NOMO-1 (cell line): ENCODE measurements at regions not wholly inside any gene's neighbourhood (a gene's known extent, or its start where the extent isn't known, plus 50 kb on each side); places are given as distances from the start of the nearest gene placed in this dataset.
"Not testable (repeated sequence)": the region's sequence is repeated elsewhere in the genome, so short reads cannot be mapped to it uniquely, and the experiment has no call there.

Experiments
- DNase-seq, 2 experiments: peaks; one replicate each; lab custom pipeline; 2025; ENCODE audit not compliant: unreplicated experiment in 2 of 2; lab: John Stamatoyannopoulos, UW

DNA sequence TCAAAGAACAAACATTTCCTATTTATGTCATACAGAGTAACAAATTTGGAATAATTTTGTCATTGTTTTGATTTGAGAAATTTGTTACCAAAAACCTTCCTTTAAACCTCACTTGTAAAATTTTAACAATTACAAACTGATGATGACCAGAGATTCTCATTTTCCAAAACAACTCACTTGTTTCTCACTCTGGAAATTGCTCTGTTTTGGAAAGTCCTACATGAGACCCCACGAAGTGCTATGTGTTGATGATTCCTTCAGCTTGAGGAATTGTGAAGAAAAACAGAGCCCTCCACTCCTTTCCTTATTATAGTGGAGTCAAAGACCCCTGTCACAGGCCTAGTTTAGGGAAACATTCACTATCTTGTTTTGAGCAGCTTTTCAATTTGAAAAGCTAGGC is 157.6 kb upstream of the RASGRP1 start:
- DNase-seq: no peak

GRCh38 chr15:38724827-38725226 is 160.2 kb upstream of the RASGRP1 start:
- no peak for DNase-seq

- no peak for DNase-seq
Observed at GRCh38 chr15:38726187-38726586, 161.6 kb upstream of the RASGRP1 start.

DNA sequence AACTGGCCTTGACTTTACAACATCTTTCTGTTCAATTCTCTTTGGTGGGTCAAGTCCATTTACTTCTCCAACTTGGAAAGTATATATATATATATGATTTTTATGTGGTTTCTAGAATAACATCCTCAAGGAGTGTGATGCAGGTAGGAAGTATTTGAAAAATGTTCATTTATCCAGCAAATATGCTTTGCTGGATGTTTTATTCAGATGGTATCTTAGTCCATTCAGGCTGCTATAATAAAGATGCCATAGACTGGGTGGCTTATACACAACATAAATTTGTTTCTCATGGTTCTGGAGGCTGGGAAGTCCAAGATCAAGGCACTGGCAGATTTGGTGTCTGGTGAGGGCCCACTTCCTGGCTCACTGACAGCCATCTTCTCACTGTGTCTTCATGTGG is 168.7 kb upstream of the RASGRP1 start:
- DNase-seq: no peak

GRCh38 chr15:38740206-38740605 is 175.6 kb upstream of the RASGRP1 start:
- DNase-seq: peak in 1 of 2 experiments; percentile 2

- DNase-seq: peak; percentile 24 to 49
Observed at GRCh38 chr15:38743147-38743546, 178.5 kb upstream of the RASGRP1 start.

GRCh38 chr15:38745126-38745525 is 180.5 kb upstream of the RASGRP1 start:
- DNase-seq: no peak

- no peak for DNase-seq
Observed at GRCh38 chr15:38745626-38746025, 181.0 kb upstream of the RASGRP1 start.

GRCh38 chr15:38746211-38746610 is 181.6 kb upstream of the RASGRP1 start:
- no peak for DNase-seq

GRCh38 chr15:38748710-38749109 is 184.1 kb upstream of the RASGRP1 start:
- no peak for DNase-seq

DNA sequence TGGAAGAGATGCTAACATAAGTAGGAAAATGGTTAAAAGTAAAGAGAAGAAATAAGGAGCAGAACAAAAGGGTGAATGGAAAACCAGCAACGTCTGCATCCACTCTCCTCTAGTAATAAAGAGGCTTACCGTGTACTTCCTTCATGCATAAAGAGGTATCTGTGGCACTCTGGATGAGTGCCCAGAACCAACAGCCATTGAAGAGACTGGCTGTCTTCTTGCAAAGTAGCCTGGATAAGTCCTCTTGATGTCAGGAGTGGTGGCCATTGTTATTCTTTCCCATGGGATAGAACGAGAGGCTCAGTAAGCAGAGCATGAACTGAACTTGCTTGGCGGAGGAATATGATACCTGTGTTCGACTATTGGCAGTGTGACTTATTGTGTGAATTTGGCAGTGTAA is 186.2 kb upstream of the RASGRP1 start:
- DNase-seq: no peak

- no peak for DNase-seq
Observed at GRCh38 chr15:38755718-38756117, 191.1 kb upstream of the RASGRP1 start.

- DNase-seq: no peak
Observed at GRCh38 chr15:38756441-38756840, 191.8 kb upstream of the RASGRP1 start.

- no peak for DNase-seq
Observed at GRCh38 chr15:38758043-38758442, 193.4 kb upstream of the RASGRP1 start.

DNA sequence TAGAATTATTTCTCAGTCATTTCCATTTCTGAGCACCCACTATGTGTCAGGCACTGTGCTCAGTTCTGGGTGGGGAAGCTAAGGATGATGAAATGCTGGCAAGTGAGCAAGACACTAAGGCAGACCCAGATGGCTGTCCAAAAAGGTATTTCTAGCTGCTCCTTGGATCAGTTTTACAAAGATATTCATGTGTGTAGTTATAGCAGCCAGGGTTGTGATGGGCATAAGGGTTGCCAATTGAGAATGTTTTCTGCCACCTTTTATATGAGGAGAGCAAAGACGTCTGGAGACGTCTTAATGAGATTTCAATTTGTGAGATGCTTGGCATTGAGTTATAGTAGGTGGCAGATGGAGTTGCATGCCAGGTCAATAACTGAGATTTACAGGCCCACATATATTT is 197.1 kb upstream of the RASGRP1 start:
- DNase-seq: no peak

DNA sequence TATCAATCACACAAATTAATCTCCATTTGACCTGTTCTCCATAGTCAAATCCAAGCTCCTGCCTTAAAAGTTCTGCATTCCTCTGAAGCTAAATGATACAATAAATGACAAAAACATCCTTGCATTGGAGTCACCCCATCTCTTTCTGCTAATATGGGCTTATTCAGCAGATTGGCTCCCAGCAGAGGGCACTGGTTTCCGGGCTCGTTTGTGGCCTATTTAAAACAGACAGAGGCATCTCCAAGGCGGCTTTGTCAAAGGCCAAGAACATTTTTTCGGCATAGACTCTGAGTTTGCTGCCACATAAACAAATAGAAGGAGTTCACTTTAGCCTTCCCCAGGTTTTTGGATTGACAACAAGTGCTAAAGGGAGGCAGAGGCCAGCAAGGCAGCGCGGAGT is 204.4 kb upstream of the RASGRP1 start:
- no peak for DNase-seq

GRCh38 chr15:38769492-38769891 is 204.9 kb upstream of the RASGRP1 start:
- no peak for DNase-seq

DNA sequence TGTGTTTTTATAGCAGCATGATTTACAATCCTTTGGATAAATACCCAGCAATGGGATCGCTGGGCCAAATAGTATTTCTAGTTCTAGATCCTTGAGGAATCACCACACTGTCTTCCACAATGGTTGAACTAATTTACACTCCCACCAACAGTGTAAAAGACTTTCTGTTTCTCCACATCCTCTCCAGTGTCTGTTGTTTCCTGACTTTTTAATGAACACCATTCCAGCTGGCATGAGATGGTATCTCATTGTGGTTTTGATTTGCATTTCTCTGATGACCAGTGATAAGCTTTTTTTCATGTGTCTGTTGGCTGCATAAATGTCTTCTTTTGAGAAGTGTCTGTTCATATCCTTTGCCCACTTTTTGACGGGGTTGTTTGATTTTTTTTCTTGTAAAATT is 209.5 kb upstream of the RASGRP1 start:
- not testable (repeated sequence) for DNase-seq

GRCh38 chr15:38781196-38781595 is 216.6 kb upstream of the RASGRP1 start:
- DNase-seq: no peak

DNA sequence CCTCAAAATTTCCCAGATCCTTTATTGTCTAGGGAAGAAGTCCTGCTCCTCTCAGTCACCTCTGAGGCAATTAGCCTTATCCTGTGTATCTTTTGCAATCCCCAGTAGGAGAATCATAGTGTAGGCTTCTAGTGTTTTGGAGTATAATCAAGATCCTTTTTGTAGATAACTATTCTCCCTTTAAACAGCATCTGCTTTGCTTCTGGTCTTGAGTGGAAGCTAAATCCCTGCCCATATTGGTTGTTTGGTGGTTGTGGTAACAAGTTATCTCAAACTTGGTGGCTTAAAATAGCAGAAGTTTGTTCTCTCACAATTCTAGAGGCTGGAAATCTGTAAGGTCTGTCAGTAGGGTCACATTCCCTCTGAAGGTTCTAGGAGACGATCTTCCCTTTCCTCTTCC is 217.5 kb upstream of the RASGRP1 start:
- DNase-seq: no peak

DNA sequence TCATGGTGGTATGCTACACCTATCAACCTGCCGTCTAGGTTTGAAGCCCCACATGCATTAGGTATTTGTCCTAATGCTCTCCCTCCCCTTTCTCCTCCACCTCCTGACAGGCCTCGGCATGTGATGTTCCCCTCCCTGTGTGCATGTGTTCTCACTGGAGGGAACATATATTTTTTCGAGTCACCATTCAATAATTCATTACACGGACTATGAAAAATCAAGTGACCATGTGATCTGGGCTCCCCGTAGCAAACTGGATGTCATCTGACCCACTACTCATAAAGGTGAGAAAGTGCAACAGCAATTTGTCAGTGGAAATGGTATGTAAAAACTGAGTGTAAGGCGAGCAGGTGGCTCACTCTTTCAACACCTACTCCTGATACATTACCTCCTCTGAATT is 224.3 kb upstream of the RASGRP1 start:
- no peak for DNase-seq

DNA sequence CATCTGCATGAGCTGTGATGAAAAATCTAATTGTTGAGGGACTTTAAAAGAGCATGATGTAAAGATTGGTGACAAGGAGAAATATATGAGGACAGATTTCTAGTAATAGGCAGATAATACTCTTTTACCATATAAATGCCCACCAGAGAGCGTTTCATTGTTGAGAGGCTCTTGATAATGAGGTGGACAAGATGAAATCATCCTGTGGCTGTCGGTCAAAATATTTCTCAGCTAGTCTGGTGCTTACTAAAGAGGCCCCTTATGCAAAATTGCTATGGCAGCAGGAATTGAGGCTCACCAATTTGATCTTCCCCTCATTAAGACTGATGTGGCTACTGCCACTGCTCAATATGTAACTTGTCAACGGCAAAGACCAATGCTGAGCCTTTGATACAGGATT is 225.0 kb upstream of the RASGRP1 start:
- no peak for DNase-seq

GRCh38 chr15:38793206-38793810 is 228.7 kb upstream of the RASGRP1 start:
- no peak for DNase-seq
